ENCODE measurements at regions not wholly inside any gene's neighbourhood (a gene's known extent, or its start where the extent isn't known, plus 50 kb on each side); places are given as distances from the start of the nearest gene placed in this dataset.

GRCh38 chr12:93165384-93165932 is 212.3 kb upstream of the NUDT4 start:
- Histone ChIP-seq H3K4me3 (ENCODE audit: low read length, poor library complexity, severe bottlenecking) (no peak overlapping the region), H4K20me1 (ENCODE audit: insufficient read depth, low read length, poor library complexity, severe bottlenecking) (no peaks in the 10 kb centered on the region)
- TF ChIP-seq EZH2phosphoT487 (IDR thresholded peaks at IDR 0.05; ENCODE audit: borderline replicate concordance) (no peak), CTCF (conservative IDR thresholded peaks at IDR 0.05; ENCODE audit: low read length) (no peak)

GRCh38 chr12:93166541-93167307 is 211.0 kb upstream of the NUDT4 start:
- H2AFZ ChIP-seq (ENCODE audit: low read length): no peak overlapping the region
- H3K79me2 ChIP-seq (ENCODE audit: insufficient read depth, low read length): no peaks in the 10 kb centered on the region
- no peaks in the 10 kb centered on the region for H3K9me2 ChIP-seq (replicated peaks; ENCODE audit: low read depth, low read length)
- no peak overlapping the region for H3K4me2 ChIP-seq (ENCODE audit: low read depth, low read length, poor library complexity, severe bottlenecking)
- no peaks in the 10 kb centered on the region for H3K36me3 ChIP-seq (ENCODE audit: insufficient read depth, low read length)
- no peak for TF ChIP-seq EZH2phosphoT487 (IDR thresholded peaks at IDR 0.05; ENCODE audit: borderline replicate concordance)
- no peak for TF ChIP-seq CTCF (conservative IDR thresholded peaks at IDR 0.05; ENCODE audit: low read length)
- no peak overlapping the region for H3K4me3 ChIP-seq (ENCODE audit: low read length, poor library complexity, severe bottlenecking)
- no peaks in the 10 kb centered on the region for H3K27me3 ChIP-seq (ENCODE audit: insufficient read depth, low read length, poor library complexity, severe bottlenecking)
- H3K4me1 ChIP-seq (ENCODE audit: insufficient read depth, low read length, poor library complexity, severe bottlenecking): no peaks in the 10 kb centered on the region
- H3F3A ChIP-seq (ENCODE audit: low read depth): no peaks in the 10 kb centered on the region
- no peaks in the 10 kb centered on the region for H3K9me3 ChIP-seq (ENCODE audit: insufficient read depth, low read depth, low read length)
- H3K9ac ChIP-seq (ENCODE audit: low read depth, low read length, poor library complexity, severe bottlenecking): no peak overlapping the region
- H4K20me1 ChIP-seq (ENCODE audit: insufficient read depth, low read length, poor library complexity, severe bottlenecking): no peaks in the 10 kb centered on the region

More at GRCh38 chr12:93165384-93165932, 212.3 kb upstream of the NUDT4 start:
- Histone ChIP-seq H3F3A (ENCODE audit: low read depth) (no peaks in the 10 kb centered on the region), H3K36me3 (ENCODE audit: insufficient read depth, low read length) (no peaks in the 10 kb centered on the region), H3K9me2 (replicated peaks; ENCODE audit: low read depth, low read length) (no peaks in the 10 kb centered on the region), H3K4me1 (ENCODE audit: insufficient read depth, low read length, poor library complexity, severe bottlenecking) (no peaks in the 10 kb centered on the region), H3K79me2 (ENCODE audit: insufficient read depth, low read length) (no peaks in the 10 kb centered on the region), H3K9ac (ENCODE audit: low read depth, low read length, poor library complexity, severe bottlenecking) (no peak overlapping the region), H3K4me2 (ENCODE audit: low read depth, low read length, poor library complexity, severe bottlenecking) (no peak overlapping the region), H3K27me3 (ENCODE audit: insufficient read depth, low read length, poor library complexity, severe bottlenecking) (no peaks in the 10 kb centered on the region), H2AFZ (ENCODE audit: low read length) (no peak overlapping the region), H3K9me3 (ENCODE audit: insufficient read depth, low read depth, low read length) (no peaks in the 10 kb centered on the region)

GRCh38 chr12:93167331-93167730 is 210.4 kb upstream of the NUDT4 start:
- H3K9me3 ChIP-seq (ENCODE audit: insufficient read depth, low read depth, low read length): no peaks in the 10 kb centered on the region
- H2AFZ ChIP-seq (ENCODE audit: low read length): no peak overlapping the region
- no peaks in the 10 kb centered on the region for H3F3A ChIP-seq (ENCODE audit: low read depth)
- no peaks in the 10 kb centered on the region for H3K4me1 ChIP-seq (ENCODE audit: insufficient read depth, low read length, poor library complexity, severe bottlenecking)
- no peak overlapping the region for H3K4me2 ChIP-seq (ENCODE audit: low read depth, low read length, poor library complexity, severe bottlenecking)
- no peaks in the 10 kb centered on the region for H3K79me2 ChIP-seq (ENCODE audit: insufficient read depth, low read length)
- H4K20me1 ChIP-seq (ENCODE audit: insufficient read depth, low read length, poor library complexity, severe bottlenecking): no peaks in the 10 kb centered on the region
- H3K9me2 ChIP-seq (replicated peaks; ENCODE audit: low read depth, low read length): no peaks in the 10 kb centered on the region
- H3K9ac ChIP-seq (ENCODE audit: low read depth, low read length, poor library complexity, severe bottlenecking): no peak overlapping the region
- H3K36me3 ChIP-seq (ENCODE audit: insufficient read depth, low read length): no peaks in the 10 kb centered on the region
- TF ChIP-seq EZH2phosphoT487 (IDR thresholded peaks at IDR 0.05; ENCODE audit: borderline replicate concordance) (no peak), CTCF (conservative IDR thresholded peaks at IDR 0.05; ENCODE audit: low read length) (no peak)
- no peak overlapping the region for H3K4me3 ChIP-seq (ENCODE audit: low read length, poor library complexity, severe bottlenecking)
- H3K27me3 ChIP-seq (ENCODE audit: insufficient read depth, low read length, poor library complexity, severe bottlenecking): no peaks in the 10 kb centered on the region
